Panc1 (cell line): ENCODE measurements at regions not wholly inside any gene's neighbourhood (a gene's known extent, or its start where the extent isn't known, plus 50 kb on each side); places are given as distances from the start of the nearest gene placed in this dataset.

Experiments used
- ATAC-seq: fragments of 200-7000 bp; cut with Tn5 transposase; 2 replicates; pipeline ENCODE4 v1.9.1; 2020; ENCODE audit warnings: mild to moderate bottlenecking, moderate library complexity
- BruUV-seq: library from RNA; stranded (reverse); fragments of 400-500 nt; replicated peaks from 2 replicates; lab custom pipeline; 2021; lab: Mats Ljungman, UMichigan
- CTCF ChIA-PET: fragments of 300-600 bp; sonication (Branson Sonifier 250); formaldehyde crosslinking; loops from one replicate; lab custom pipeline; 2022; ENCODE audit warnings: antibody characterized with exemption; lab: Charles Lee
- POLR2A ChIA-PET: fragments of 300-600 bp; sonication (Branson Sonifier 250); formaldehyde crosslinking; loops from one replicate; lab custom pipeline; 2022; ENCODE audit warnings: antibody characterized with exemption; lab: Charles Lee
- DNase-seq: peaks from one replicate; pipeline ENCODE4 v3.0.0-alpha.2; 2010; ENCODE audit warnings: low read depth, low spot score
- H3K27ac ChIP-seq: 2 replicates; pipeline ENCODE4 v1.5.1; 2011; ENCODE audit warnings: mild to moderate bottlenecking, low read length, inconsistent platforms
- H3K27me3 ChIP-seq: fragments of 200-500 bp; sonication (Bioruptor generic); 2 replicates; pipeline ENCODE4 v1.6.0; 2014; ENCODE audit warnings: low read length, inconsistent platforms; ENCODE audit not compliant: control insufficient read depth, insufficient read depth
- H3K36me3 ChIP-seq: fragments of 200-500 bp; sonication (Bioruptor generic); 2 replicates; pipeline ENCODE4 v1.5.1; 2014; ENCODE audit warnings: inconsistent platforms, mild to moderate bottlenecking, low read length, moderate library complexity; ENCODE audit not compliant: control insufficient read depth, insufficient read depth
- H3K4me1 ChIP-seq: 2 replicates; pipeline ENCODE4 v1.5.1; 2011; ENCODE audit warnings: inconsistent platforms, mild to moderate bottlenecking, low read length, moderate library complexity; ENCODE audit not compliant: control insufficient read depth, insufficient read depth
- H3K4me3 ChIP-seq, 2 experiments: 2 replicates each; pipeline ENCODE4 v1.5.1; 2011 to 2012; ENCODE audit warnings: low read depth in 2 of 2, low read length in 2 of 2, mild to moderate bottlenecking in 2 of 2, inconsistent platforms in 1 of 2, moderate library complexity in 1 of 2
- H3K9me3 ChIP-seq: fragments of 200-500 bp; sonication (Bioruptor generic); 2 replicates; pipeline ENCODE4 v1.5.1; 2014; ENCODE audit warnings: low read depth, mild to moderate bottlenecking, inconsistent platforms, low read length, moderate library complexity; ENCODE audit not compliant: control insufficient read depth, insufficient read depth
- CTCF ChIP-seq: fragments of 450-650 bp; IDR thresholded peaks from 2 replicates; pipeline ENCODE4 v1.5.1; 2017; ENCODE audit warnings: mild to moderate bottlenecking
- POLR2AphosphoS5 ChIP-seq: IDR thresholded peaks from 2 replicates; pipeline ENCODE4 v1.6.1; 2012; ENCODE audit warnings: mild to moderate bottlenecking, low read depth, low read length, moderate library complexity
- REST ChIP-seq, 2 experiments: IDR thresholded peaks; 2 replicates each; pipeline ENCODE4 v1.6.1; 2011 to 2012; ENCODE audit warnings: low read depth in 2 of 2, control low read depth in 1 of 2, low read length in 1 of 2, mild to moderate bottlenecking in 1 of 2, moderate library complexity in 1 of 2; ENCODE audit not compliant: insufficient read depth in 1 of 2
- SIN3A ChIP-seq: IDR thresholded peaks from 2 replicates; pipeline ENCODE4 v1.6.1; 2012; ENCODE audit warnings: low read depth, mild to moderate bottlenecking, low read length, moderate library complexity, borderline replicate concordance; ENCODE audit not compliant: insufficient read depth
- TCF7L2 ChIP-seq: IDR thresholded peaks from 2 replicates; pipeline ENCODE4 v1.6.1; 2011; ENCODE audit warnings: mild to moderate bottlenecking, low read depth, low read length, inconsistent platforms
- in situ Hi-C: cut with HindIII; loops from 2 replicates; pipeline ENCODE4 v1.10.0; 2016; ENCODE audit warnings: low sequenced_read_pairs, low pct_unique_long_range_greater_than_20kb
- intact Hi-C: fragments of 100-400 bp; cut with micrococcal nuclease; formaldehyde crosslinking; loops from one replicate; pipeline ENCODE4 v1.10.0; 2022; ENCODE audit not compliant: unreplicated experiment

DNA sequence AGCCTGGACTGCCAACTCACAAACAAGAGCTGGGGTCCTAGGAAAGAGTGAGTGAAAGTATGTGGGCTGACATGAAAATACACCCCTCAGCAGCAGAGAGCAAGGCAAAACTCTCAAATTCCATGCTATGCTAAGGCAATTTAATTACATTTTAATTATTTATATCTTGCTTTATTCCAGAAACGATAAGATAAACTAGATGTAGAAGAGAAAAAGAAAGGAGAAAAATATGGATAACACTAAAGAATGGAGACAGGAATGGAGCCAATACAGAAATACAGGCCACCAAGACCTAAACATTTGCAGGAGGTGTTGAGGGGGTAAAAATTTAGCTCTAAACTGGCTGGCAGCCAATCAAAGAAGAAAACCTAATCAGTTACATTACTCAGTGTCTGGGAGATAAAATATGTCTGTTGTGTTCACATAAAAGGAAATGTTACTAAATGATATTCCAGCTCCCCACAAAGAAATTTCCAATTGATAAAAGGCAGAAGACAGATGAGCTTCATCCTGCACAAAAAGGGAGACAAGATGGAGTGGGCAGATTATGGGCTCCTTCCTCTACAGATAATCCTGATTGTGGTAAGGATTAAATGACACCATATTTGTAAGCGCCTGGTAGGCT lies 223.5 kb upstream of the BLID start:
- no peaks in the 10 kb centered on the region for H3K4me1 ChIP-seq
- no peaks in the 10 kb centered on the region for H3K36me3 ChIP-seq
- BruUV-seq, result no TSS peak
- no peak overlapping the region for H3K4me3 ChIP-seq
- TF ChIP-seq SIN3A, result no peak
- TF ChIP-seq POLR2AphosphoS5, result no peak
- TF ChIP-seq TCF7L2, result no peak
- TF ChIP-seq REST (IDR thresholded peaks at IDR 0.05; ENCODE audit: insufficient read depth in 1 of 2, low read depth in 2 of 2, low read length in 1 of 2), result no peak
- no peak for TF ChIP-seq CTCF
- no peaks in the 10 kb centered on the region for H3K9me3 ChIP-seq
- POLR2A ChIA-PET, result no interaction called here
- CTCF ChIA-PET, result no interaction called here
- peaks cover 33% of the 10 kb centered on the region for H3K27me3 ChIP-seq
- in situ Hi-C loops (no loop called here), intact Hi-C loops (no loop called here)
- ATAC-seq (no peak), DNase-seq (no peak)
- no peak overlapping the region for H3K27ac ChIP-seq

- no peak overlapping the region for H3K27ac ChIP-seq
- intact Hi-C loops (no loop called here), in situ Hi-C loops (no loop called here)
- CTCF ChIA-PET, result no interaction called here
- ATAC-seq, result no peak
- H3K36me3 ChIP-seq, result no peaks in the 10 kb centered on the region
- no peak for DNase-seq
- peaks cover 41% of the 10 kb centered on the region for H3K27me3 ChIP-seq
- no peaks in the 10 kb centered on the region for H3K9me3 ChIP-seq
- BruUV-seq, result no TSS peak
- no peaks in the 10 kb centered on the region for H3K4me1 ChIP-seq
- no peak overlapping the region for H3K4me3 ChIP-seq
- TF ChIP-seq POLR2AphosphoS5 (no peak), REST (IDR thresholded peaks at IDR 0.05; ENCODE audit: insufficient read depth in 1 of 2, low read depth in 2 of 2, low read length in 1 of 2) (no peak), TCF7L2 (no peak)
- POLR2A ChIA-PET, result no interaction called here
These were observed 221.7 kb upstream of the BLID start for GRCh38 chr11:122337704-122338103.
